ENCODE measurements at regions not wholly inside any gene's neighbourhood (a gene's known extent, or its start where the extent isn't known, plus 50 kb on each side); places are given as distances from the start of the nearest gene placed in this dataset.
"Not testable (repeated sequence)": the region's sequence is repeated elsewhere in the genome, so short reads cannot be mapped to it uniquely, and the experiment has no call there.

DNA sequence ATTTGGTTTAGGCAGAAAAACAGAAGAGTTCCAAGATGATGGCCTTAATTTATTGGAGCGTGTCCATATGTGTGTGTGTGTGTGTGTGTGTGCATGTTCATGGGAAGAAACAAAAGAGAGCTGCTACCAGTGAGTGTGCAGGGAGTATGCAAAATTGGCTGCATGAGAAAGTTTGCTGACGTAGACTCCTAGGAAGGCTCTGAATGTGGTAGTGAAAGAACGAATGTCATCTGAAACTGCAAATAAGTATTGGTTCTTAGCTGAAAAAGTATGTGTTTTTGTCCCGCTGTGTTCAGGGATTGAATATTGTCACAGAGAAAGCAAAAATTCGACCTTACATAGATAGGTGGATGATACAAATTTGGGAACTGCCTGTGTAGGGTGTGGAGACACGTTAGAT, 542.6 kb upstream of the COX7C start:
- DNase-seq: no peak

DNA sequence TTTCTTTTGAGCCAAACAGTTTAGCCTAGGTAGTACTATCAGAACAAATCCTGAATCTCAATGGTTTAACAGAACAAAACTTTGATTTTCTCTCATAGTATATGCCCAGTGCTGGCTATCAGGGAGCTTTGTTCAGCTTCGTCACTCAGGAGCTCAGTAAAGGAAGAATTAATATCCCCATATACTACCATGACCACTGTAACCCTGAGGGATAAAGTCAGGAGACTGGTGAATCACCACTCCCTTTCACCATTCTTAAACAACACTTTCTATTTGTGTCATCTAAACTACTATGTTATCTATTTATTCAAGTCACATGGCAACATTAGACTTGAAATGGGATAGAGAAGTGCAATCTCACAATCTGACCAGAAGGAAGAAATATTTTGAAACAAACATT, 522.6 kb upstream of the COX7C start:
- no peak for DNase-seq

DNA sequence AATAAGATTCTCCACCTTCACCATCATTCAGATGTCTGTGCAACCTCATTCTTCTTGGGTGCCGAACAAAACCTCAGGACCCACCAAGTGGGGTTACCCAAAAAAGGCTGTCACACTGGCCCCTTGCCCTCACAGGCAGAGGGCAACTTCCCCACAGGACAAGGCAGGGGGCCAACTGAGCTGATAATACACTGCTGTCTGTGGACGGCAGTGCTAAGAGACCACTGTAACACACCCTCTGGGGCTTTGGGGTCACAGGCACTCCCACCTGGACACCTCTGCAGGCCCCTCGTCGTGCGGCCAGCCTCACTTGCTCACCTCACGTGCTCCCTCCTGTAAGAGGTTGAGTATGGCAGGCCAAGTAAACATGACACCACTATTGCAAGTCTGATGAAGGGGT, 515.8 kb upstream of the COX7C start:
- no peak for DNase-seq

DNA sequence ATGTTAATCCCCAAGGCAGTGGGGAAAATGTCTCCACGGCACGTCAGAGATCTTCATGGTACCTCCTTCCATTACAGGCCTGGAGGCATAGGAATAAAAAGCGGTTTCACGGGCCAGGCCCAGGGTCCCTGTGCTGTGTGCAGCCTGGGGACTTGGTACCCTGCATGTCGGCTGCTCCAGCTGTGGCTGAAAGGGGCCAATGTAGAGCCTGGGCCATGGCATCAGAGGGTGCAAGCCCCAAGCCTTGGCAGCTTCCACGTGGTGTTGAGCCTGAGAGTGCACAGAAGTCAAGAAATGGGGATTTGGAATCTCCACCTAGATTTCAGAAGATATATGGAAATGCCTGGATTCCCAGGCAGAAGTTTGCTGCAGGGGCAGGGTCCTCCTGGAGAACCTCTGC, 508.9 kb upstream of the COX7C start:
- DNase-seq: no peak

DNA sequence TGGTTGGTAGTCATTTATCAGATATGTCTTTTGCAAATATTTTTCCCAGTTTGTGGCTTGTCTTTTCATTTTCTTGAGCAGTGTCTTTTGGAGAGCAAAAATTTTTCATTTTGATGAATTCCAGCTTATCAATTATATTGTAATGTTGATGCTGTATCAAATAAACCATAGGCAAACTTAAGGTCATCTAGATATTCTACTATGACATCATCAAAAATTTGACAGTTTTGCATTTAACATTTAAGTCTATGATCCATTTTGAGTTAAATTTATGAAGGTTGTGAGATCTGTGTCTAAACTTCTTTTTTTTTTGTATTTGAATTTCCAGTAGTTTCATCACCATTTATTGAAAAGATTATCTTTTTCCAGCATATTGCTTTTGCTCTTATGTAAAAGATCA, 505.5 kb upstream of the COX7C start:
- no peak for DNase-seq

DNA sequence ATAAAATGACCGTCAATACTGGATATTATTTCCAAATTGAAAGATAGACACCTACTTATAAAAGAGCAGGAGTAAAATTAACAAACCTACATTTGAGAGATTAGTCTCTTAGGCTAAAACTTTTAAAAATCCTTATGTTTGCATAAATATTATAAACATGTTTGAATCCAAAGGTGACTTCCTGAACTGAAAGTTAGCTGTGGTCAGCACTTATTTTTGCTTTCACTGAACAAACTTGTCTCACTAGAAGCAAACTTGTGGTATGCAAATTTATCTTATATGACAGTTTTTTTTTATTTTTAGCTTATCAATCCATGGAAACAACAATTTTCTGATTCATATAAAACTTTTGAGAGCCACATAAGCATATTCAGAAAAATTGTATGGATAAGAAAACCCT, 502.6 kb upstream of the COX7C start:
- no peak for DNase-seq

DNA sequence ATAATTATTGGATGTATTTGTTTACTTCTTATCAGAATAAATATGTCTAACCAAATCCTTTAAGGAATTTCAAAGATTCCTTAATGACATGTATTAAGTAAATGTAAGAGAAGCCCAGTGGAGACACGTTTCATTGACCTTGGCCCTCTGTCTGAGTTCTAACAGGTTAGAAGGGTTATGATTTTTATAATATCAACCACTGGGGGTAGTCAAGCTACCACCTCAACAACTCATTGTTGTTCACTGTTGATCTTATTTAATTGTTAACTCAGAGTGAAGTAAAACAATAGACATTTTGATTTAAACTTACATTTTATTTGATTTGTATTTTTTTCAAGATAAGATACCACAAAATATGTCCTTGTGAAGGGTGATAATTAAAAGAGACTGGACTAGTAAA, 499.2 kb upstream of the COX7C start:
- DNase-seq: no peak

DNA sequence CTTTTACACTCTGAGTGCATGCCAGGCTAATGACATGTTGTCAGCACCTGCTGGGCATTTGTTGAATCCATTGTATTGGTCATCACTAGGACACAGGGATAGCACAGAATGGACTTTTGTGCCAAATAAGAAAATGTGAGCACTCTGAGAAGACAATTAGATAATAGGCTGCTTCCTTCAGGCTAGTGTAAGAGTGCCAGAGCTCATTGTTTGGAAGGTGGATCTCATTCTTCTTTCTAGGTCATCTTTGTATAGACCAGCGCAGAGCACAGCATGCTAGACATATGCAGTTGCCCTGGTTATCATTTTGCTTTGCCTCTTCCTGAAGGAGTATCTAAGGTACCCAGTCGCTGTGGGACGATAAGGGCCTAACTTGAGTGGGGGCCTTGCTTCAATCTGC, 493.4 kb upstream of the COX7C start:
- no peak for DNase-seq

DNA sequence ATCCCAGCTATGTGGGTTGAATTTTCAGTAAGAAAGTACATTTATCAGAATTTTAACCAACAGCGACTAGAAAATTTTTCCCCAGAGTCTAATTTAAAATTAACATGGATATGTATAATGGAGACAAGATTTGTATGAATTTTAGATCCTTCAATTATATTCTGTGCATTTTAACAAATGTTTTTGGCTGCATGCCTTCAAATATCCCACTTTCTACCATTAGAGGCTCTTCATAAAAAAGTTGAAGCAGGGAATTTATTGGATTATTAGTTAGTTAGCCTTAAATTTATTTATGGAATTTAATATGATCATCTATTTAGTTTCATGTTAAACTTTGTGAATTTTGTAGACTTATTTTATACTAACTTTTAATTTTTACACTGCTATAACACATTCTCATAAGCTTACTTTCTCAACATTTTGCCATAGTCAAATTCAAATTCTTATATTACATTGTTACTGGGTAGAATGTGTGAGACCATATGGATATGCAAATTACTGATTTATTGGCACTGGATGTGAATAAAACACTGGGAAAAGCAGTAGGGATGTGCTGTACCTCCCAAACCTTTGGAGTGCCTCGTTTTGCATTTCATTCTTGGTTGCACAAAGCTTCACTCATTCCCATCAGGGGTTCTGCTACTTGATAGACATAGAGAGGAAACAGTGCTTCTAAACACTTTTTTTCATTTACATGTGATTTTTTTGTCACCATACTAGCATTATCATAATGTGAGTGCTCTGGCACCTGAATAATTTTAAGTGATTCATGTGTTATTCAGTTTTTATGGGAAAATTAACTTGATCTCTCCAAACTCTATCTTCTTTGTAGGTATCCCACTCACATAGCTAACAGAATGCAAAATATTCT, 491.8 kb upstream of the COX7C start:
- no peak for DNase-seq

DNA sequence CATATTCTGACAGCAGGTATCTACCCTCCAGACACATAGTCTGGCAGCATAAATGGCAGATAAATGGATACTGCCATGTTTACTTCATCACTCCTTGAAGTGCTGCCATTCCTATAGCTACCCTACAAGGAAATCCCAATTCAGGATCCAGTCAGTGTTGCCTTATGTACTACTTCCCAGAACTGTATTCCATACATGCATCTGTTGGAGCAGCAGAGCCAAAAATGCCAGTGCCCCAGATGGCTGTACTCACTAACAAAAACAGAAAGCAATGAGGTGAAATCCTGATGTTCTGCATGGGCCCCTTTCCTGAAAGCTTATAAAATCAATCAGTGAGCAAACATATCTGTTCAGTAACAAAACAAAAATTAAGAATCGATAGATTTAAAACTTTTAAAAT, 490.0 kb upstream of the COX7C start:
- no peak for DNase-seq

DNA sequence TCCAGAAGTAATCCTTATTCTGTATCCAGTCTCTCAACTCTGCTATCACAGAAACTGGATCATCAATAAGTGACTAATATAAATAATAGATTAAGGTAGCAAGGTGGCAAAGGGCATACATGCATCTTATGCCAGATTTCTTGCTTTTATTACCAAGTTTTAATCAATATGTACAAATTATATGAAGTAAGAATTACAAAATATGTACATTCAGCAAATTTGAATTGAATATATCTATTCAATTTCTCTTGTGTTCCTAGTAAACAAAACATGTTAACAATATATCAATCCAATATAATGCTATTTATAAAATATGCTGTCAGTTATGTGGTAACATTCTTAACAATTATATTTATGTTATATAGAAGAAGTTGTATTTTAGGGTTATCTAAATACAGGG, 488.7 kb upstream of the COX7C start:
- no peak for DNase-seq

DNA sequence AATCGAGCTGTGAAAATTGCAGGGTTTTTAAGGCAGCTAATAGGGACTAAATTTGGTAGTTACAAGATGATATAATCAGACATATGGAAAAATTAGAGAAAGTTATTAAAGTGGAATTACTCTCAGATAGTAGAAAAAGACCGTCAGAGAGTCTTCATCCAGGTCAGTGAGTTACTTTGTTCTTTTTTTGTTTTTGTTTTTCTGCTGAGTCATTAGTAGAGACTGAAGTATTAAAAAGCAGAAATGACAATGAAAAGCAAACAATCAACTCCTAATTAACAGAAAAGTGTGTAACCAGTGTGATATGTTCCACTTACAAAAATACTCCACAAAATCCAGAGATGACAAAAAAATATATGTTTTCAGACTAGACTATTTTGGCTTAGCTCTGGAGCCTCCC, 480.4 kb upstream of the COX7C start:
- no peak for DNase-seq

DNA sequence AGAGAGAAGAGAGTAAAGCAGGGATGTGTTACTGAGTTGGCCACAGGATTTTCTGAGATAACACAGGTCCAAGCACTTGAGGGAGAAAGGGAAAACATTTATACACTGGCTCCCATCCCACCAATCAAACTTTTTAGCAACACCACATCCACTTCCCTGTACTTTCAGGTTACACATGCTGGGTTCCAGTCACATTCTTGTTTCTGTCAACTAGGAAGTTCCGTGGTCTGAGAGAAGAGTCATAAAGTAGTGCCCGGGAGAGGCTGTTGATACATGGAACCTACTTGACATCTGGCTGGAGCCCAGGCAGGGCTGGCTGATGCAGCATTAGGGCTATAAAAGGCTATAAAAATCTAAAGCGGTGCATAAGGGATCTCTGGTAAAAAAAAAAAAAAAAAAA, 473.9 kb upstream of the COX7C start:
- DNase-seq: no peak

DNA sequence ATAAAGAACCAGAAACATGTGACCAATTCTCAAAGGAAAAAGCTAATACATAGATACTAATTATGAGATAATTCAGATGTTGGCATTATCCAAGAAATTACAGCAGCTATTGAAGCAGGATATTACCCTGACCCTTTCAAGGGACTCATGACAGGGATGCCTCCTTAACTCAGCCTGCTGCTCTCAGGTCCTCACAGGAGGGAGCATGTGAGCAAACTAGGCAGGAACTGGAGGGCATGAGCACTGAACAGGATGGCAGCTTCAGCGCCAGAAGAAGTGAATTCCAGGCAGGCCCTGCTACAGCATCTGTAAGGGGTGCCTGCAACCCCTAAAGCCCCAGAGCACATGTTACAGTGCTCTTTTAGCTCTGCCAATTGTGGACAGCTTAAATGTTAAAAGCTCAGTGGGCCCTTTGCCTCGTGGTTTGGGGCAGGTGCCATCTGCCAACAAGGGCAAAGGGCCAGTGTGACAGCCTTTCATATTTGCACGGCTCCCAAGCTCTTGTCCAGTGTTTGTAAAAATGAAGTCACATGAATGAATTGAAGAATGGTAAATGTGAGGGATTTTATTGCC, 464.7 kb upstream of the COX7C start:
- no peak for DNase-seq

DNA sequence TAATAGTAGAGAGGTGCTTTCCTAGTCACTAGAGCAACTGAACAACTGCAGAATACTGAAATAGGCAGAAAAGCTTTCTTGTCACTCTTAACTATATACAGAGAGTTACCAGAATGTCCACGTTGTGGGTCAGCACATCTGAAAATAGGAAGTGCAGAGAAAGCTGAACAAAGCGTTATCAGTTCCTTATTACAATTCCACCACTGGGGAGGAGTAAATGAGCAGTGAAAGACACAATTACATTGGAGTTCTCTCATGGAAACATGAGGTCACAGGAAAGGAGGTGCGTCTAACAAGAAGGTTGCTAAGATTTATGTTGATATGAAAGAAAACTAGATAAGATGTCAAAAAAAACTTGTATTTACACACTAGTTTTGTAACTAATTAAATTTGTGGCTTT, 461.9 kb upstream of the COX7C start:
- no peak for DNase-seq

DNA sequence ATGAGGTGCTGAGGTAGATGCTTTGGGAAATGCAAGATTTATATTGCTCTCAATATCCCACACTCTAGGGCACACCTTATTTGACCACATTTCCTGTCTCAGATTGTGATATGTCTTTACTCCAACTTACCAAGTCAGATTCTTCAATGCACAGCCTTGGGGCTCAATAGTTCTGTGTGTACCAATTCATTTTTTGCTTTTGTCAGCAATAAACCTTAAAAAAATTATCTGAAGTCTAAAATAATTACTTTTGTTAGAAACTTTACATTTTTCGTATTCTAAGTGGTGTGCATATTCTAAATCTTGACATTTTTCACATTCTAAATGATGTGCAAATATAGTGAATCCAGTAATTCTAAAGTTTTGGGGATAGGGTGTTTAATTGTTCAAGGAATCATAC, 447.5 kb upstream of the COX7C start:
- no peak for DNase-seq

DNA sequence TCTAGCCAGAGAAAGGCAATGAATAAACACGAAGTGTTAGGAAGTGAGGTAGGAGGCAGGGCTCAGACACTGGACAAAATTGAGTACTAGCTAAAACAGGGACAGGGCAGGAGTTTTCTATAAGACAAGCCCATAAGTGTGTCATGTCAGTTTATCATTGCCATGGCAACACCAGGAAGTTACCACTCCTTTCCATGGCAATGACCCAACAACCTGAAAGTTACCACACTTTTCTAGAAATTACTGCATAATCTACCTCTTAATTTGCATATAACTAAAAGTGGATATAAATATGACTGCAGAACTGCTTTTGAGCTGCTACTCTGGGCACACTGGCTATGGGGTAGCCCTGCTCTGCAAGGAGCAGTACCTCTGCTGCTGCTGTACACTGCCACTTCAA, 442.5 kb upstream of the COX7C start:
- no peak for DNase-seq

DNA sequence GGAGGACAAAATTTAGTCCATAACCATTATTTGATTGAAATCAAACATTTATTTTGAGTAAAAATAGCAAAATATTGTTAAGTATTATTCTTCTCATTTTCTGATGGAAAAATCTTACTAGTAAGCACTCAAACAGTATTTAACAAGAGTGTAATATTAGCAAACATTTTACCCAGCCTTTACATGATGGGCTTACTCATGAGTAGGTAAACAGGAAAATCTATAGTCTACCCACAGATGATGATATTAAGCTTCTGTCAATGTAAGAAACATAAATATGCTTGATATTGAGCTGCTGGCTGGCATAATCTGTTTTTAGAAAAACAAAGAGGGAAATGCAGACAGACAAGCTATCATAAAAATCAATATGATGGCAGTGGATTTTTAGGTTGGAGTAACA, 418.5 kb upstream of the COX7C start:
- DNase-seq: no peak

DNA sequence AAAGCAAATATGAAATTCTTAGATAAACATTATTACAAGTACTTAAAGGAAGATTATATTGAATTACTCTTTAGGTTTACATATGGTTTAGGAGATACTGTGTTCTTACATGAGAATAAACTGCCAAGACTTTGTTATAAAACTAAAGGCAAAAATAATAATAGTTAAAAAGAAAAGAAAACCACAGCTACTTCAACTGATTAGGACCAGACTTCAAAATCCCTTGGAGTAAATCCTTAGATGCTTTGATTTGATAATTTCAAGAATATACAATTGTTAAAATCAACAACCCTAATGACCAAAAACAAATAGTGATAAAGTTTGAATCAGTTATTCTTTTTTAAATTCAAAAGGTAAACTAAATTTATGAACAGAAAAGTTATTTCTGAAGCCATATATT, 389.6 kb upstream of the COX7C start:
- DNase-seq: no peak

DNA sequence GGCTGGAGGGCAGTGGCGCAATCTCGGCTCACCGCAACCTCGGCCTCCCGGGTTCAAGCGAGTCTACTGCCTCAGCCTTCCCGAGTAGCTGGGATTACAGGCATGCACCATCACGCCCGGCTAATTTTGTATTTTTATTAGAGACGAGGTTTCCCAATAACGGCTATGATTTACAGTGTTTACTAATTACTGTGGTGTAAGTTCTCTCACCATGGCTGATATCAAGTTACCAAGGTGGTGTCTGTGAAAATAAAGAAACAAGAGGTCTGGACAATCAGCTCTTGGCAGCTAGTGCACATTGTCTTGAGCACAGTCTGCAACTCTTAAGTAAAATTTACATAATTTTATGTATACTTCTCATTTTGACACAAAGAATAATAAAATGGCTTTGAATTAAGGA, 385.5 kb upstream of the COX7C start:
- no peak for DNase-seq

DNA sequence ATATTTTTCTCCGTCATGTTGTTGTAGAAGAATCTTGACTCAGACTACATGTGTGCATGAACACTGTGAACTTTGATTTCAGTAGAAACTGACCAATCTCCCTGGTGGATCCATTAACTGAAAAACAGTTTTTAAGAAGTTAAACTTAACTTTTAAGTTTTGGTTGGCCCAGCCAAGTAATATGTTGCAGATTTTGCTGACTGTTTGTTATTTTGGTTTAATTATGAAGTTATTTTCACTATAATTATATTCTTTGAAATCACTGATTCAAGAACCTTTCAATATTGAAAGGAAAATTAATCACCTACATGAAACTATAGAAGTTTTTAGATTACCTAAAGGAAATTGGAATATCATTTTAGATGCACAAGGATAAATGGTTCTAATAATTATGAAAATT, 373.6 kb upstream of the COX7C start:
- no peak for DNase-seq

DNA sequence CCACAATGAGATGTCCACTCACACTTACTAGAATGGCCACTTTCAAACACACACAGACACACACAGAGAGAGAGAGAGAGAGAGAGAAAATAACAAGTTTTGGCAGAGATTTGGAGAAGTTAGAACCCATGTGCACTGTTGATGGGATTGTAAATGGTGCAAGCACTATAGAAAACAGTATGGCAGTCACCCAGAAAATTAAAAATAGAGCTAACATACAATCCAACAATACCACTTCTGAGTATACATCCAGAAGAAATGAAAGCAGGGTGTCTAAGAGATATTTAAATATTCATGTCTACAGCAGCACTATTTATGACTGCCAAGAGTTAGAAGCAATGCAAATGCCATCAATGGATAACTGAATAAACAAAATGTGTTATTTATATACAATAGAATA, 359.9 kb upstream of the COX7C start:
- DNase-seq: no peak

DNA sequence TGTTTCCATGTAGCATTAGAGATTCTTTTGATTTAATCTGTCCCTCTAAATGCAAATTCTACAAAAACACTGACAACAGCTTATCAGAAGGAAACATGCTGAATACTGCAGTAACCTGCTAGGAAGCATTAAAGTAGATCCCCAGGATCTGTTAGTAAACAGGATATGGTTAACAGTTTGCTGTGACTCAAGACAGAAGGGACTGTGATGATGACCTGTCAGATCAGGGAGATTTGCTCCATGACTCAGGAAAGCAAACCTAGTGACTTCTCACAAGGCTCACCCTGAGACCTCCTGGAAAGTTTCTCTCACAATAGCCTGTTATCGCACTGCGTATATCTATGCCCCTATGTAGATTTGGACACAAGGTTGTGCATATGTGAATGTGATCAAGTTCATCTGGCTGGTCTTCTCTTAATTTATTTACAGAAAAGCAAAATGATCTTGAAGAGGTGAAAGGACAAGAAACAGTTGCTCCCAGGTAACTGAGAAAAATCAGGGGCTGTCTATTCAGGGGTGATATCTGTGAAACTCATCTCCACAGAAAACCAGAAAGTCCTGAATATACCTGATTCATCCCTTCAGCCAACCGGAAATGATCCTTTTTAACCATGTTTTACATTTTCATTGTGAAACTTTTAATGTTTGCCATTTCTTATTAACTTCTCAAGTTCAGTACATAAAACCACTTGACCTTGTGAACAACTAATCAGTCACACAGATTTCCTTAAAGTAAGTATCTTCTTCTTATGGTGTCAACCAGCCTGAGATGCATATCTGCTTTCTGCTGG, 333.1 kb upstream of the COX7C start:
- not testable (repeated sequence) for DNase-seq

DNA sequence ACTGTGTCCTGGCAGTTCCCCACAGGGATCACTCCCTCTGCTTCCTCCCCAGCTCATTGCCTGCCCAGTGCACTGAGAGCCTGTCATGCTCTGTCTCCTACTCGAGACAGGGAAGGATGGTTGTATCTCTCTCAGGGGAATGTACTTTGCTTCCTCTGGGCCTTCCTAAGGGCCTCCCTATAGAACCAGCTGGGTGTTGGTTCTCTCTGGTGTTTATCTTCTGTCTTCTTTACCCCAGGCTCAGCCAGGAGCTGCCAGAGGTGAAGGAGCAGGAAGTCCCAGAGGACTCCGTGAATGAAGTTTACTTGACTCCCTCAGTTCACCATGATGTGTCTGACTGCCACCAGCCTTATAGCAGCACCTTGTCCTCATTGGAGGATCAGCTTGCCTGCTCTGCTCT, 330.3 kb upstream of the COX7C start:
- DNase-seq: not testable (repeated sequence)
